VCaP (cell line): ENCODE measurements at regions not wholly inside any gene's neighbourhood (a gene's known extent, or its start where the extent isn't known, plus 50 kb on each side); places are given as distances from the start of the nearest gene placed in this dataset.

ENCODE experiments used
- H3K27ac ChIP-seq: fragments of 450-650 bp; 2 replicates; pipeline ENCODE4 v1.5.1; 2017
- CTCF ChIP-seq: fragments of 450-650 bp; conservative IDR thresholded peaks from 2 replicates; pipeline ENCODE4 v1.5.1; 2017; ENCODE audit warnings: mild to moderate bottlenecking, moderate library complexity

GRCh38 chr12:29957835-29958234 lies 174.1 kb upstream of the TMTC1 start:
- no peak for TF ChIP-seq CTCF
- H3K27ac ChIP-seq, result no peak overlapping the region

- no peak overlapping the region for H3K27ac ChIP-seq
- no peak for TF ChIP-seq CTCF
Observed at GRCh38 chr12:29945904-29946303, 162.2 kb upstream of the TMTC1 start.

GRCh38 chr12:29944269-29945000 lies 160.7 kb upstream of the TMTC1 start:
- no peak overlapping the region for H3K27ac ChIP-seq
- no peak for TF ChIP-seq CTCF

- no peak overlapping the region for H3K27ac ChIP-seq
- TF ChIP-seq CTCF, result no peak
Observed at GRCh38 chr12:29943683-29944082, 159.9 kb upstream of the TMTC1 start.

- no peak overlapping the region for H3K27ac ChIP-seq
- no peak for TF ChIP-seq CTCF
Observed at GRCh38 chr12:29940811-29941210, 157.1 kb upstream of the TMTC1 start.

- no peak for TF ChIP-seq CTCF
- H3K27ac ChIP-seq, result no peak overlapping the region
Observed at GRCh38 chr12:29930503-29930902, 146.8 kb upstream of the TMTC1 start.

- H3K27ac ChIP-seq, result peak overlapping the region; percentile 31; the same call in 1 of the 2 replicates
- TF ChIP-seq CTCF, result no peak
Observed at GRCh38 chr12:29929295-29929694, 145.6 kb upstream of the TMTC1 start.
